ENCODE measurements at regions not wholly inside any gene's neighbourhood (a gene's known extent, or its start where the extent isn't known, plus 50 kb on each side); places are given as distances from the start of the nearest gene placed in this dataset.

GRCh38 chr1:113253590-113253989, 136.7 kb upstream of the MAGI3 start:
- TF ChIP-seq TAF1 (IDR thresholded peaks at IDR 0.05; ENCODE audit: low read depth, low read length) (no peak), EP300 (IDR thresholded peaks at IDR 0.05; ENCODE audit: borderline replicate concordance in 1 of 2, low read depth in 2 of 2, low read length in 2 of 2) (no peak), JUN (IDR thresholded peaks at IDR 0.05; ENCODE audit: low read depth, low read length) (no peak), CTCF (IDR thresholded peaks at IDR 0.05; ENCODE audit: control extremely low read depth in 1 of 3, insufficient read depth in 1 of 3, low read depth in 1 of 3, low read length in 3 of 3) (no peak), NRF1 (IDR thresholded peaks at IDR 0.05; ENCODE audit: low read depth, low read length) (no peak)

Measured in H1 (cell line).